Psoas muscle (tissue), 7 donors: ENCODE measurements at regions not wholly inside any gene's neighbourhood (a gene's known extent, or its start where the extent isn't known, plus 50 kb on each side); places are given as distances from the start of the nearest gene placed in this dataset.

Experiments
- ATAC-seq, 4 donors: fragments of 200-7000 bp; cut with Tn5 transposase; one replicate each; pipeline ENCODE4 v1.9.1; 2020; ENCODE audit warnings: moderate library complexity in 3 of 4, mild to moderate bottlenecking in 2 of 4
- DNase-seq, 2 donors: peaks; one replicate each; pipeline ENCODE4 v3.0.0-alpha.2; 2020
- H3K27ac ChIP-seq: fragments of 200-600 bp; one replicate; pipeline ENCODE4 v1.8.0; 2022
- H3K27me3 ChIP-seq, 3 donors: fragments of 200-600 bp in 1 of 3; one replicate each; pipeline versions ENCODE4 v1.6.1 to v1.8.0; 2013 to 2022; ENCODE audit warnings: low read length in 2 of 3, mild to moderate bottlenecking in 2 of 3, moderate library complexity in 1 of 3; ENCODE audit not compliant: insufficient read depth in 3 of 3
- H3K36me3 ChIP-seq, 2 donors: fragments of 200-600 bp in 1 of 2; one replicate each; pipeline versions ENCODE4 v1.6.1 to v1.8.0; 2013 to 2022; ENCODE audit warnings: low read depth in 1 of 2, mild to moderate bottlenecking in 1 of 2, moderate library complexity in 1 of 2; ENCODE audit not compliant: insufficient read depth in 1 of 2
- H3K4me1 ChIP-seq: fragments of 200-600 bp; one replicate; pipeline ENCODE4 v1.8.0; 2022
- H3K4me3 ChIP-seq: fragments of 200-600 bp; one replicate; pipeline ENCODE4 v1.8.0; 2022; ENCODE audit warnings: mild to moderate bottlenecking
- H3K9me3 ChIP-seq: fragments of 200-600 bp; one replicate; pipeline ENCODE4 v1.8.0; 2022
- WGBS, 3 donors: extraction: QIAGEN DNeasy Blood & Tissue Kit; methylation state at CpG; one replicate each; pipeline versions ENCODE4 v1.1.6 to v1.1.7; 2013; 5-methylcytosine and 5-hydroxymethylcytosine counted together
- intact Hi-C, 2 donors: fragments of 100-400 bp; cut with DNase I; formaldehyde crosslinking; loops; one replicate each; pipeline versions ENCODE4 v1.11.0 to v1.14.2; 2022
- TF ChIP-seq, protein P1 (sequence below): fragments of 200-600 bp; IDR thresholded peaks from one replicate; pipeline ENCODE4 v1.8.0; 2022; ENCODE audit warnings: antibody characterized with exemption
- donor health status: healthy with polysubstance abuse.
- donor health status: DM: no; HTN: no; CAD: no; lungs with moderate emphysema.
- donor health status: Bipolar disorder and iron deficiency.
- donor health status: healthy.
- donor health status: DM: yes; HTN: yes; CAD: no.
- donor health status: DM: no; HTN: no; CAD: no.
- donor health status: DM: yes; HTN: yes; CAD: no.

DNA sequence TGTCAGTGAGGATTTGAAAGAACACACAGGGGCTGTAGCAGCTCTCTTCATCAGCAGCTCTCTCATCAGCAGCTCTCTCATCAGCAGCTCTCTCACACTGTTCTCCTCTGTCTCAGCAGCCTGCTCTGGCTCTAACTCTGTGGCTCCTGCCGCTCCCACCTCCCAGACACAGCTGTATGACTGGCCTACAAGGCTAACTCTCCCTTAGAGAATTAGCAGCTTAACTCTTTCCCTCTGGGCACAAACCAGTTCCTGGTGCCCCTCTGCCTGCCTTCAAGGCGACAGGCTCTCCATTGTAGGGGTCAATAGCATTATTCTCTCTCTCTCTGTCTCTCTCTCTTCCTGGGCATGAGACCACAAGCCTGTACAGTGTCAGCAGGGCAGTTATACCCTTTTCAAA lies 385.6 kb upstream of the PCDH10 start:
- Histone ChIP-seq H3K27me3 (no peaks in the 10 kb centered on the region), H3K9me3 (no peaks in the 10 kb centered on the region), H3K27ac (no peak overlapping the region), H3K4me1 (no peaks in the 10 kb centered on the region), H3K4me3 (no peak overlapping the region), H3K36me3 (no peaks in the 10 kb centered on the region)
- intact Hi-C loops: no loop called here
- TF ChIP-seq, protein P1, sequence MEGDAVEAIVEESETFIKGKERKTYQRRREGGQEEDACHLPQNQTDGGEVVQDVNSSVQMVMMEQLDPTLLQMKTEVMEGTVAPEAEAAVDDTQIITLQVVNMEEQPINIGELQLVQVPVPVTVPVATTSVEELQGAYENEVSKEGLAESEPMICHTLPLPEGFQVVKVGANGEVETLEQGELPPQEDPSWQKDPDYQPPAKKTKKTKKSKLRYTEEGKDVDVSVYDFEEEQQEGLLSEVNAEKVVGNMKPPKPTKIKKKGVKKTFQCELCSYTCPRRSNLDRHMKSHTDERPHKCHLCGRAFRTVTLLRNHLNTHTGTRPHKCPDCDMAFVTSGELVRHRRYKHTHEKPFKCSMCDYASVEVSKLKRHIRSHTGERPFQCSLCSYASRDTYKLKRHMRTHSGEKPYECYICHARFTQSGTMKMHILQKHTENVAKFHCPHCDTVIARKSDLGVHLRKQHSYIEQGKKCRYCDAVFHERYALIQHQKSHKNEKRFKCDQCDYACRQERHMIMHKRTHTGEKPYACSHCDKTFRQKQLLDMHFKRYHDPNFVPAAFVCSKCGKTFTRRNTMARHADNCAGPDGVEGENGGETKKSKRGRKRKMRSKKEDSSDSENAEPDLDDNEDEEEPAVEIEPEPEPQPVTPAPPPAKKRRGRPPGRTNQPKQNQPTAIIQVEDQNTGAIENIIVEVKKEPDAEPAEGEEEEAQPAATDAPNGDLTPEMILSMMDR: no peak
- ATAC-seq (no peak), DNase-seq (no peak)
- WGBS, 3 donors: 66 to 82% (median 70%) methylated on average over 2 of the region's 2 CpGs

GRCh38 chr4:132767901-132768300 lies 381.2 kb upstream of the PCDH10 start:
- no peak overlapping the region for H3K27ac ChIP-seq
- no peaks in the 10 kb centered on the region for H3K36me3 ChIP-seq
- ATAC-seq (no peak), DNase-seq (no peak)
- 66 to 76% (median 76%) methylated on average over 1 of the region's 1 CpG for WGBS, 3 donors
- H3K4me1 ChIP-seq: no peaks in the 10 kb centered on the region
- no peaks in the 10 kb centered on the region for H3K9me3 ChIP-seq
- TF ChIP-seq, protein P1: no peak
- no peaks in the 10 kb centered on the region for H3K27me3 ChIP-seq
- intact Hi-C loops: no loop called here
- no peak overlapping the region for H3K4me3 ChIP-seq

DNA sequence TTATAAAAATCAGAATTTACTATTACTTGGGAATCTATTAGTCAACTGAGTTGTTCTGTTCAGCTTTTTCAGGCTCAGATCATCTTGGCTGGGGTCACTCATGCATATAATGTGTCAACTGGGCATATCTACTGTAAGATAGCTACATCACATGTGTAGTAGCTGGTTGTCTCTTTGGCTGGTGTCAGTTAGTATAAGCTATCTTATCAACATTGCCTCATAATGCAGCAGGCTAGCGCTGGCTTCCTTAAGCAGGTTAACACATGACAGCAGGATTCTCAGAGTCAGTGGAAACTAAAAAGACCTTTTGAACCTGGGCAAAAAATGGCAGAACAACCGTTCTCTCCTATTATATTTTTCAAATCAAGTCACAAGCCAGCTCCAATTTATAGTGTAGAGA lies 378.3 kb upstream of the PCDH10 start:
- intact Hi-C loops: no loop called here
- H3K4me3 ChIP-seq: no peak overlapping the region
- no peaks in the 10 kb centered on the region for H3K27me3 ChIP-seq
- H3K9me3 ChIP-seq: no peaks in the 10 kb centered on the region
- TF ChIP-seq, protein P1: no peak
- 77 to 81% (median 79%) methylated on average over 2 of the region's 2 CpGs for WGBS, 3 donors
- no peak for DNase-seq
- no peaks in the 10 kb centered on the region for H3K36me3 ChIP-seq
- H3K4me1 ChIP-seq: no peaks in the 10 kb centered on the region
- H3K27ac ChIP-seq: no peak overlapping the region
- ATAC-seq: no peak

- H3K27me3 ChIP-seq: no peaks in the 10 kb centered on the region
- no peak for ATAC-seq
- no peak overlapping the region for H3K4me3 ChIP-seq
- H3K36me3 ChIP-seq: no peaks in the 10 kb centered on the region
- intact Hi-C loops: no loop called here
- no peaks in the 10 kb centered on the region for H3K9me3 ChIP-seq
- H3K27ac ChIP-seq: no peak overlapping the region
- TF ChIP-seq, protein P1: no peak
- DNase-seq: no peak
- H3K4me1 ChIP-seq: no peaks in the 10 kb centered on the region
These were observed 356.8 kb upstream of the PCDH10 start for GRCh38 chr4:132792310-132792709.

DNA sequence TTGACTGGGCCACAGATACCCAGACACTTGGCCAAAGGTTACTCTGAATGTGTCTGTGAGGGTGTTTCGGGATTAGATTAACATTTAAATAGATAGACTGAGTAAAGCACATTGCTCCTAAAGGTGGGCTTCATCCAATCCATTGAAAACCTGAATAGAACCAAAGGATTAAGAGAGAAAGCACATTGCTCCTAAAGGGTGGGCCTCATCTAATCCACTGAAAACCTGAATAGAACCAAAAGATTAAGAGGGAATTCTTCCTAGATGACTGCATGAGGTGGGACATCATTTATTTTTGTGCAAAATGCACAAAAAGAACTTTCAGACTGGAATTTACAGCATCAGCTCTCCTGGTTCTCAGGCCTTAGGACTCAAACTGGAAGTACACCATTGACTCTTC lies 351.2 kb upstream of the PCDH10 start:
- no peaks in the 10 kb centered on the region for H3K27me3 ChIP-seq
- H3K36me3 ChIP-seq: no peaks in the 10 kb centered on the region
- no peaks in the 10 kb centered on the region for H3K9me3 ChIP-seq
- intact Hi-C loops: no loop called here
- DNase-seq: no peak
- H3K4me3 ChIP-seq: no peak overlapping the region
- TF ChIP-seq, protein P1: no peak
- WGBS, 3 donors: 71 to 76% (median 73%) methylated on average over 1 of the region's 1 CpG
- ATAC-seq: no peak
- no peaks in the 10 kb centered on the region for H3K4me1 ChIP-seq
- no peak overlapping the region for H3K27ac ChIP-seq
